Activated B cell treated with CpG ODN at 0.5 μM for 24 hours (primary cell): ENCODE measurements at regions not wholly inside any gene's neighbourhood (a gene's known extent, or its start where the extent isn't known, plus 50 kb on each side); places are given as distances from the start of the nearest gene placed in this dataset.

ENCODE experiments used
- ATAC-seq: fragments of 200-7000 bp; cut with Tn5 transposase; one replicate; pipeline ENCODE4 v1.10.0; 2021; ENCODE audit warnings: low read depth, mild to moderate bottlenecking, moderate library complexity
- CTCF ChIA-PET: fragments of 350-600 bp; sonication (Branson Sonifier 250); formaldehyde crosslinking; loops from one replicate; lab custom pipeline; 2021; ENCODE audit warnings: antibody characterized with exemption; lab: Charles Lee
- POLR2A ChIA-PET: fragments of 350-600 bp; sonication (Branson Sonifier 250); formaldehyde crosslinking; loops from one replicate; lab custom pipeline; 2021; ENCODE audit warnings: antibody characterized with exemption; lab: Charles Lee
- DNase-seq: peaks from one replicate; pipeline ENCODE4 v3.0.0; 2022
- H3K27ac Mint-ChIP-seq: one replicate; pipeline ENCODE4 v1.8.0; 2020; ENCODE audit warnings: mixed read lengths
- H3K27me3 Mint-ChIP-seq: one replicate; pipeline ENCODE4 v1.8.0; 2021; ENCODE audit warnings: mixed read lengths
- H3K36me3 Mint-ChIP-seq: one replicate; pipeline ENCODE4 v1.8.0; 2021; ENCODE audit warnings: low read depth, mixed read lengths
- H3K4me1 Mint-ChIP-seq: one replicate; pipeline ENCODE4 v1.8.0; 2021; ENCODE audit warnings: mixed read lengths
- H3K4me3 Mint-ChIP-seq: one replicate; pipeline ENCODE4 v1.8.0; 2020; ENCODE audit warnings: mild to moderate bottlenecking, mixed read lengths
- H3K9me3 Mint-ChIP-seq: one replicate; pipeline ENCODE4 v1.8.0; 2020; ENCODE audit warnings: mixed read lengths
- CTCF ChIP-seq: fragments of 200-600 bp; IDR thresholded peaks from one replicate; pipeline ENCODE4 v1.8.0; 2022; ENCODE audit warnings: antibody characterized with exemption, mild to moderate bottlenecking
- intact Hi-C: fragments of 100-400 bp; cut with micrococcal nuclease; formaldehyde crosslinking; loops from one replicate; pipeline ENCODE4 v1.15.1; 2024

DNA sequence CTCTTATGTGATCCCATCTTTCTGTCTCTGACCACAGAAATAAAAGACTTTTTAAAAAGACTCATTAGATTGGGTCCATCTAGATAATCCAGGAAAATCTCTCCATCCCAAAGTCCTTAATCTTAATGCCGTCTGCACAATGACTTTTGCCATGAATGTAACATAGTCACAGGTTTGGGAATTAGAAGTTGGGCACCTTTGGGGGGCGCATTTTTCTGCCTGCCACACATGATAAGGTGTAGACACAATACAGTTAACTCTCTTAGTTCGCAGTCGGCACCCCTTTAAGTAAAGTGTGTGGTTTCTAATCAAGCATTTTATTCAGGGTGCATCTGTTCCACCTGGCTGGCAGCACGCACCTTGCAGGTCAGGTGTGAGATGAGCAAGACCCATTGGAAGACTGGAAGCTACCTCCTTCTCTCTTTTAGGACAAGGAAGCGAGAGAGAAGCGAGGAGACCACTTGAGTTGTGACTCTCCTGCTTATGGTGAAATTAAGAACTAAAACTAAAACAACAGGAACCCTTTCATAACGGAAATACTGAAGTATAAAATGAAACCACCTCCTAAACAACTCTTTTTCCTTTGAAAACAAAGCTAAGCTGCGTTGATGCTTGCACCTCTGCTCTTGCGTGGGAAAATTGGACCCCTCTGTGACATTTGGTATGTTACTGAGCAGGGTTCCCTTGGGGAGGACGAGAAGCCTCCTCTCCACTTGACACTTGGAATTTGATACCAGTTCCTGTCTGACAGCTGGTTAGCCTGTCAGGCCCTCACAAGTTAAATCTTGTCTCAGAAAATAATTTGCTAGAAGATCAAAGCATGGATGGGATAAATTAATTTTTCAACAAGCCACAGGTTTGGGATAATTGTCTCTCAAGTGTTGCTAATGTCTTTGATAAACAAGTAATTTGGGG, 304.6 kb upstream of the DMRT1 start:
- H3K9me3 Mint-ChIP-seq, result no peaks in the 10 kb centered on the region
- CTCF ChIA-PET, result no interaction called here

DNA sequence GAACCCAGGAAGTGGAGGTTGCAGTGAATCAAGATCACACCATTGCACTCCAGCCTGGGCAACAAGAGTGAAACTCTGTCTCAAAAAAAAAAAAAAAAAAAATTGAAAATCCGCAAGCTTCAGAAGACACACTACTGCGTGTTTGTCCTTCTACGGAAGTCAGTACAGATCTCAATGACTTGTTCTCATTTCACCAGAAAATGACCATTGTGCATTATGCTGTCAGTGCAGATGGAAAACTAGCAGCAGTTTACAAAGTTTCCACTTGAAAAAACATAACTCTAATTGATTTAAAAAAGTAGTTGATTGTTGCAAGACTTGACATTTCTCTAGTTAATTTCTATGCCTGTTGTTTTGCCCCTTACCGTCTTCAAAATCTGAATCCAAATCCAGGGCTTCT, 298.0 kb upstream of the DMRT1 start:
- Mint-ChIP-seq H3K27ac (no peak overlapping the region), H3K4me1 (peaks cover 4% of the 10 kb centered on the region), H3K4me3 (no peak overlapping the region), H3K36me3 (no peaks in the 10 kb centered on the region), H3K27me3 (peaks cover 3% of the 10 kb centered on the region), H3K9me3 (no peaks in the 10 kb centered on the region)
- intact Hi-C loops, result no loop called here
- ChIA-PET POLR2A (no interaction called here), CTCF (no interaction called here)
- DNase-seq (no peak), ATAC-seq (no peak)
- no peak for TF ChIP-seq CTCF

More for the DNA sequence above, 304.6 kb upstream of the DMRT1 start:
- DNase-seq (no peak), ATAC-seq (no peak)
- H3K27me3 Mint-ChIP-seq, result no peaks in the 10 kb centered on the region
- TF ChIP-seq CTCF, result no peak
- intact Hi-C loops, result no loop called here
- no peak overlapping the region for H3K27ac Mint-ChIP-seq
- POLR2A ChIA-PET, result no interaction called here
- H3K36me3 Mint-ChIP-seq, result no peaks in the 10 kb centered on the region
- peaks cover 13% of the 10 kb centered on the region for H3K4me1 Mint-ChIP-seq
- peak overlapping the region; percentile 42 for H3K4me3 Mint-ChIP-seq

GRCh38 chr9:545480-545879, 296.0 kb upstream of the DMRT1 start:
- Mint-ChIP-seq H3K9me3 (no peaks in the 10 kb centered on the region), H3K4me1 (peaks cover 4% of the 10 kb centered on the region), H3K27ac (no peak overlapping the region), H3K27me3 (peaks cover 6% of the 10 kb centered on the region), H3K36me3 (no peaks in the 10 kb centered on the region), H3K4me3 (no peak overlapping the region)
- no peak for TF ChIP-seq CTCF
- CTCF ChIA-PET, result no interaction called here
- intact Hi-C loops, result no loop called here
- POLR2A ChIA-PET, result no interaction called here
- no peak for DNase-seq
- ATAC-seq, result no peak

- H3K27ac Mint-ChIP-seq, result no peak overlapping the region
- CTCF ChIA-PET, result no interaction called here
- intact Hi-C loops, result no loop called here
These were observed 295.3 kb upstream of the DMRT1 start for GRCh38 chr9:546235-546634.

More at GRCh38 chr9:546235-546634, 295.3 kb upstream of the DMRT1 start:
- TF ChIP-seq CTCF, result no peak
- ATAC-seq (no peak), DNase-seq (no peak)
- Mint-ChIP-seq H3K27me3 (peaks cover 6% of the 10 kb centered on the region), H3K4me3 (no peak overlapping the region), H3K36me3 (no peaks in the 10 kb centered on the region), H3K9me3 (no peaks in the 10 kb centered on the region), H3K4me1 (peaks cover 4% of the 10 kb centered on the region)
- POLR2A ChIA-PET, result no interaction called here
